Epidermal melanocyte (primary cell): ENCODE measurements at regions not wholly inside any gene's neighbourhood (a gene's known extent, or its start where the extent isn't known, plus 50 kb on each side); places are given as distances from the start of the nearest gene placed in this dataset.
"Not testable (repeated sequence)": the region's sequence is repeated elsewhere in the genome, so short reads cannot be mapped to it uniquely, and the experiment has no call there.

Experiments used
- DNase-seq: peaks from one replicate; pipeline ENCODE4 v3.0.0; 2011; ENCODE audit warnings: low spot score; ENCODE audit not compliant: insufficient read length

DNA sequence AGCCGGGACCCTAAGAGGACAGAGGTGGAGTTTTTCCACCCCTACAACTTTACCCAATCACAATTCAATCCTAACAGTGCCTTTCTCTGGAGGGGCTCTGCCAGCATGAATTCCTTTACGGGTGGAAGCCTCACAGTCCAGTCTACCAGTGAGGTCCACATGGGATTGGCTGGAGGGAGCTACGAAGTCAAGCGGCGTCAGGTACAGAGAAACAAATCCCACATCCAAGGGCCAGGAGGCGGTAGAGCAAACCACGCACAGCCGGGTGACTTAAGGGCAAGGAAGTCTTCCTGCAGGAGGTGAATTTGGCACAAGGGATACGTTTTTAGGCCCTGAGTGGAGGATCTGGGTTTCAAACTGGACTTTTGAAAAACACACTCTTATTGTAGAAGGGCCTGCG is 199.6 kb downstream of the UQCRFS1 start:
- DNase-seq = no peak

- DNase-seq = no peak
Measured at GRCh38 chr19:29012457-29012856, 200.5 kb downstream of the UQCRFS1 start.

DNA sequence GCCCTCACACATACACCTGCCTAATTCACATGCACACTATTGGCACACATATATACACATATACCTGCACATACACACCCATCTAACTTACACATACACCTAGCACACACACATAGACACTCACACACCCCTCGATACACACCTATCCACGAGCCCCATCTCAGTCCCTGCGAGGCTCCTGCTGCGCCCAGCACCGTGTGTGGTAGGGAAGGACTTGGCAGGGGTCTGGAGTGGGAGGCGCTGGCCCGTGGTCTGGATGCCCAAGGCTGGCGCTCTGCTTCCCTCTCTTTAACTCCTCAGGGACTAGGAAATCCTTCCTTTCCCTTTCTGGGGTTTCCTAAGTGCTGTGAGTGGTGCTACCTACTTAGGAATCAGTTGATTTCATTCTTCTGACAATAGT is 202.7 kb downstream of the UQCRFS1 start:
- no peak for DNase-seq

GRCh38 chr19:29006057-29006735 is 206.8 kb downstream of the UQCRFS1 start:
- DNase-seq = no peak

DNA sequence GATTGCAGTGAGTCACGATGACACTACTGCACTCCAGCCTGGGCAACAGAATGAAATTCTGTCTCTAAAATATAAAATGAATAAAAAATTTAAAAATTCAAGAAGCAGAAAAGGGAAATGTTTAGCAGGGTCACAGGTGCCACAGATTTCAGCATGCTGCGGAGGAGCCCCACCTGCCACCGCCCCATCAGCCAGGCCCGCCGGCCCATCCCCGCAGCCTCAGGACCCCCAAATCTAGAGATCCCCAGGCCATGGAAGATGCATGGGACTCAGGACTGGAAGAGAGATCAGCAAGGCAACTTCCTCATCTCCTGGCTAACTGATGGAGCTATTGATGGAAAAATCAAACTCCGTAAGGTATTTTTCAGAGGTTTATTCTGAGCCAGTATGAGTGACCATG is 208.2 kb downstream of the UQCRFS1 start:
- DNase-seq = no peak

DNA sequence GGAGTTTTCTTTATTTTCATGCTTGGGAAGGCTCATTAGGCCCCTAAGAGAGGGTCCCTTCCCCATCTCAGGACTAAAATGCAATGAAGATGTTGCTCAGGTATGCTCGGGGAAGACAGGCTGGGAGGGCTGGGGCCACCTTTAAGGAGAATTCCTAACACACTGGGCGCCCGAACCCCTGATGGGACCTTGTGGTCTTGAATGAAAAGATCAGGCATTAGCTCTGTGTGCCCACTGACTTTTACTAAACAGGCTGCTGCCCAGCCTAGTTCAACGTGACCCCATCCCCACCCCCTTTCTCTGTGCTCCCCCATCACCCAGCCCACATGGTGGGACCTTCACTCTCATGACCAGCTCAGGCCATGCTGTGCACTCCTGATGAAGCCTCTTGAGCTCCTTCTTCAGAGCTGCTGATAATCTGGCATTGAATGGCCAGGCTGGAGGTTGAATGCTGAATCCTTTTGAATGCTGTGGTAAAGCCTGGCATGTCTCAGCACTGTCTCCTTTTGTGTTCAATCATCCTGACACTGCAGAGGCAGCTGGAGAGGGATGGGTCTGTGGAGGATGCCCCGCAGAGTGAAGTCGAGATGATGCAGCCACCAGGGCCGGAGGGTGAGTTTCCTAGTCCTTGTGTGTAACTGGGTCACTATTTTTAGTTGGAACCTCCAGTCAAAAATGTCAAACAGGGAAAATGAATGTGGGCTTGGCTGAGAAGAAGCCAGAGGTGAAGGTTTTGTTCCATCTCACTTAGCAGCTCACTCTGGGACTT is 209.1 kb downstream of the UQCRFS1 start:
- DNase-seq = no peak

DNA sequence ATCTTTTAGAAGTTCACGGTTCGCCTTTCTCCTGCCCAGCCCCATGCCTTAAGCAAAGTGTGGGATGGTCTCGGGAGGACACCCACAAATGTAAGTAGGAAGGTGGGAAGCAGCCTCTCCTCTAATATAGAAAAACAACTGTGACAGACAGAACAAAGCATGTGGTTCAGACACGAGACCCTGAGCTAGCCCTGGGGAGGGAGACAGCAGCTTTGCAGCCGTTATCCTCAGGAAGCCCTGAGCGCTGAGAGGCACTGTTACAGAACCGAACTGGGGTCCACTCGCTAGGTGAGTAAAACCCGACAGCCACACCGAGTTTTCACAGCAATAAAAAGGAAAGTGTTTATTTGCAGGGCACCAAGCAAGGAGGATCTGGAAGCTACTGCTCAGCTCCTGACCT is 210.6 kb downstream of the UQCRFS1 start:
- DNase-seq = no peak

DNA sequence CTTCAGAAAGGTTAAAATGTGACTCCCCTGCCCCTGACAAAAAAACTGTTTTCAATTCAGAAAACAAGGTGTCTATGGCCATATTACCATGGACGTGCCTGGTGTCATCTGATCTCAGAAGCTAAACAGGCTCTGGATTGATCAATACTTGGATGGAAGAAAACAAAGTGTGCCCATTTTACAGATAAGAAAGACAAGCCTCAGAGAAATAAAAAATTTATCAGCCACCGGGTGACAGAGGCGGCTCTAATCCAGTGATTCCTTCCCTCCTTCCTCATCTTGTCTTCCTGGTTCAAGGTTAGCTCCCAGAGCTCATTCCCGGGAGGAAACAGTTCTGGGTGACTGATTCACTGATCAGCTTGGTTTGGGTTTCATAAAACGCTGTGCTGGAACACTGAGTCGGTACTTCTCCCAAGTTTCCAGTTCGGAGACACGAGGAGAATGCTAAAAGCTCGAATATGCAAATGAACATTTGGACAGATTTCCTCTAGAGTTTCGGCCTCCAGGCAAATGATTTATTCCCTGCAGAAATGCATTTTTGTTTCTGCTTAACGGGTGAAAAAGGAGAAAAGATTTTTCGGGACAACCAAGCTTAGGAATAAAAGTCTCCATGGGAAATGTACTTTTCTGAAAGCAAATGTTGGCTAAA is 211.2 kb downstream of the UQCRFS1 start:
- no peak for DNase-seq

DNA sequence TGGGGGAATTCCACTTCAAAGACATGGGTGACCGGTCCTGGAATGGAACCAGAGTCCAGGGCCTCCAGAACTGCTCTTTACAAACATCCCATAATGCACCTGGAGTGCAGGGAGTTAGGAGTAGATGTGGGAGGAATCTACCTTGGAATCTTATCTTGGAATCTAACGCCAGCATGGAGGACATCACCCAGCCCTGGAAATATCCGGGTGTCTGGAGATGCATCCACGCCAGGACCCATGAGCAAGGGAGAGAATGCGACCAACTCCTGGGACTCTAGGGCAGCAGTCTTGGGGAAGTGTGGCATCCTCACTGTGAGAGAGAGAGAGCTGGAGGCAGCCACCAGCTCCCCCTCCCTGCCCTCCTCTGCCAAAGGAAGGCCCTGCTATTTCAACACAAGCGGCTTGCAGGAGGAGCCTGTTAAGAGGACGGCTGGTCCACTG is 211.8 kb downstream of the UQCRFS1 start:
- DNase-seq = no peak

DNA sequence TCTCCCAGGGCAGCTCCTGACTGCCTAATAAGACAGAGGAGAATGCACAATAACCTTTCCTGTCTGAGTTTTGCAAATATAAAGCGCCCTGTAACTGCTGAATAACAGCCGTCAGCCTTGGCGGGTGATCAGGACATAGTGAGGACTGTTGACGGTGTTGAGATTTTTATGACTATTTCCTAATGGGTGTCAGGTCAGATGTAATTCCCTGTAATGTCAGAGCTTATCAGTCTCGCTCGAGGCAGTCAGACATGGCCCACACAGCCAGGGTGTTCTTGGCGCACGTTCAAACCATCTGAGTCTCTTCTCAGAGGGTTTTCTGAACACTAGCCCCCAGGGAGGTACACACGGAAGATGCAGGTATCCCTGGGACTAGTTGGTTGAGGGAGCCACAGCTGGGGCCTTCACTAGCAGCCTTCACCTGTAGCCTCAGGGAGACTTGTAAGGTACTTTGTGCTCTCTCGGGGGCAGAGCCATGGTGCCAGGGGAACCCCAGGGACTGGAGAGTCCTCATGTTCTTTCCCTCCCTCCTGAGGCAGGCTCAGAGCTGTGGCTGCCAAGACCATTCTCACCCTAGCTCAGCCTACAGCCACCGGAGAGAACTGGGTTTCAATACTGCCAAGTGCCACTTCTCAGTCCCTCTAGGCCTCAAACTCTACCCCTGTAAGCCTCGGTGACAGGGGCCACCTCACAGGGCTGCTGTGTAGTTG is 213.1 kb downstream of the UQCRFS1 start:
- no peak for DNase-seq

DNA sequence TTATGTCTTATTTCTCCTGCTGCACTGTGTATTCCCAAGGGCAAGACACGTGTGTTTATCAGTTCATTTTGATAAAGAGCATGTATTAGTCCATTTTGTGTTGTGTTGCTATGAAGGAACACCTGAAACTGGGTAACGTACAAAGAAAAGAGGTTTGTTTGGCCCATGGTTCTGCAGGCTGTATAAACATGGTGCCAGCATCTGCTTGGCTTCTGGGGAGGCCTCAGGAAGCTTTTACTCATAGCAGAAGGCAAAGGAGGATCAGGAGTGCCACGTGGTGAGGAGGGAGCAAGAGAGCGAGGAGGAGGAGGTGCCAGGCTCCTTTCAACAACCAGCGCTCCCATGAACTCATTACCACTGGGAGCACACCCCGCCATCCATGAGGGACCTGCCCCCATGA is 214.0 kb downstream of the UQCRFS1 start:
- no peak for DNase-seq

DNA sequence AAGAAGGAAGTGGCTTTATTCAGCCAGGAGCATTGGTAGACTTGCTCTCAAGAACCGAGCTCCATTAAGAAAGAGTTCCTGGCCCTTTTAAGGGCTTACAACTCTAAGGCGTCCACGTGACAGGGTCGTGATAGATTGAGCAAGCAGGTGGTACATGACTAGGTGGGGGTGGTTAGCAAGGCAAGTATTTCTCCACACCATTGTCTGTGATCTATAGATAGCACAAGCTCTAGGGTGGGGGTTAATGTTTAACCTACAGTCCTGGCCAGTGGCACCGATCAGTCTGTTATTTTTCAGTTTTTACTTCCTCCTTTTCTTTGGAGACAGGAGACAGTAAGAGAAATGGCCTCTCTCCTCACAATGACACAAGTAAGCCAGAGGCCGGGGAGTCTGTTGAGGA is 215.1 kb downstream of the UQCRFS1 start:
- not testable (repeated sequence) for DNase-seq

DNA sequence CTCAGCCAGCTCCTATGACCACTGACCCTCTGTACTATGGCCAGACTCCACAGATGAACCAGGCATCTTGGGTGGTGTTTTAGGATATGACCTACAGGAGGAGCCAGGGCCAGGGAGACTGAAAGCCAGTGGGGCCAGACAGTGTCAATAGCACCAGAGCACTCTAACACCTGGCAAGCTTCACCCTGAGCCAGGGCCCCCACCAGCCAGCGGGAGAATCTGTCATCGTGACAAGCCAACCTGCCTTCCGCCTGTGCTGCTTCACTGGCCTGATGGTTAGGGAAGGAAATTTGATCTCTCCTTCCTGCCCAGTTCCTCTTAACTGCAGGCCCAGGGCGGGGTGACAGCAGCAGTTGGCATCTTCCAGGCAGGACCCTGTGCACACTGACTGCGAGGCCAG is 222.4 kb downstream of the UQCRFS1 start:
- DNase-seq = no peak

DNA sequence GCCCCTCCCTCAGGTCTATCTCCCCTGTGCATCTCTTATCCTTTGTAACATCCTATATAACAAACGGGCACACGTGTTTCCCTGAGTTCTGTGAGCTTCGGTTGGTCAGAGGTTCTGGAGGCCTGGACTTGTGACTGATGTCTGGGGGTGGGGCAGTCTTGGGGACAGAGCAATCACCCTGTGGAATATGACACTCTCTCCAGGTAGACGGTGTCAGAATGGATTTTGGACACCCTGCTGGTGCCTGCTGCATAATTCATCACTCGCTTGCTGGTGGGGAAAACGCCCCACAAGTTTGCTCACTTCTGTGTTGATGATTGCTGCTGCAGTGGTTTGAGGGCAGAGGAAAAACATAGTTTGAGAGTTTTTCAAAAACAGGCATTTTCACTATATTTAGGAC is 223.2 kb downstream of the UQCRFS1 start:
- DNase-seq = no peak

DNA sequence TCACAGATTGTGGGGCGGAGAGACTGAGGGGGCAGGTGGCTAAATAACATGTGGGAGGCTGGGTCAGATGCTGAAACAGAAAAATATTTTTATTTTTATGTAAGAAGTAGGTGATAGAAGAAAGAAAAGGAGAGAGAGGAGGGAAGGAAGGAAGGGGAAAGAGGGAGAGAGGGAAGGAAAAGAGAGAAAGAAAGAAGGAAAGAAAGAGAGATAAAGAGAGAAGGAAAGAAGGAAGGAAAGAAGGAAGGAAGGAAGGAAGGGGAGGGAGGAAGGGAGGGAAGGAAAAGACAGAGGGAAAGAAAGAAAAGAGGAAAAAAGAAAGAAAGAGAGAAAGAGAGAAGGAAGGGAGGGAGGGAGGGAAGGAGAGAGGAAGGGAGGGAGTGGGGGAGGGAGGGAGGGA is 224.9 kb downstream of the UQCRFS1 start:
- DNase-seq = no peak

DNA sequence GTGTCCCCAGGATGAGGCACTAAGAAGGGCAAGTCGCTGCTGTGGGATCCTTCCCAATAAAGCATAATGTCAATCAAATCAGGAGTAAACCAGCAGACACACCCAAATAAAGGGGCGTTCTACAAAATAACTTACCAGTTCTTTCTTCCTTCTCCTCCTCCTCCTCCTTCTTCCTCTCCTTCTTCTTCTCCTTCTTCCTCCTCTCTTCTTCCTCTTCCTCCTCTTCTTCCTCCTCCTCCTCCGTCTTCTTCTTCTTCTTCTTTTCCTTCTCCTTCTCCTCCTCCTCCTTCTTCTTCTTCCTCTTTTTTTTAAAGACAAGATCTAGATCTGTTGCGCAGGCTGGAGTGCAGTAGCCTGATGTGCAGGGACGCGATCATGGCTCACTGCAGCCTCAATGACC is 225.8 kb downstream of the UQCRFS1 start:
- DNase-seq = no peak

- no peak for DNase-seq
Measured at GRCh38 chr19:28985201-28985600, 227.8 kb downstream of the UQCRFS1 start.

DNA sequence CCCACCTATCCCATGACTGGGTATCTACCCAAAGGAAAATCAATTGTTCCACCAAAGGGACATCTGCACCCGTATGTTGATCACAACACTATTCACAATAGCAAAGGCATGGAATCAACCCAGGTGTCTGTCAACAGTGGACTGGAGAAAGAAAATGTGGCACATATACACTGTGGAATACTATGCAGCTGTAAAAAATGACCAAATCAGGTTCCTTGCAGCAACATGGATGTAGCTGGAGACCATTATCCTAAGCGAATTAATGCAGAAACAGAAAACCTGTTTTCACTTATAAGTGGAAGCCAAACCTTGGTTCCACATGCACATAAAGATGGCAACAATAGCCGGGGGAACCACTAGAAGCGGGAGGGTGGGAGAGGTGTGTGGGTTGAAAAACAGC is 228.6 kb downstream of the UQCRFS1 start:
- no peak for DNase-seq

GRCh38 chr19:28983430-28983829 is 229.5 kb downstream of the UQCRFS1 start:
- DNase-seq = no peak

- DNase-seq = no peak
Measured at GRCh38 chr19:28981994-28982393, 231.0 kb downstream of the UQCRFS1 start.

GRCh38 chr19:28981518-28981917 is 231.4 kb downstream of the UQCRFS1 start:
- no peak for DNase-seq
